WERI-Rb-1 (cell line): ENCODE measurements at regions not wholly inside any gene's neighbourhood (a gene's known extent, or its start where the extent isn't known, plus 50 kb on each side); places are given as distances from the start of the nearest gene placed in this dataset.
A peak's percentile ranks its signal among the peaks of the same experiment; 100 is the strongest.
"Not testable (repeated sequence)": the region's sequence is repeated elsewhere in the genome, so short reads cannot be mapped to it uniquely, and the experiment has no call there.

Experiments used
- DNase-seq: peaks from one replicate; pipeline ENCODE4 v3.0.0-alpha.2; 2020
- H3K27ac ChIP-seq: fragments of 250-450 bp; sonication (Bioruptor Pico); 2 replicates; pipeline ENCODE4 v1.5.1; 2020; ENCODE audit warnings: mild to moderate bottlenecking, moderate library complexity
- H3K27me3 ChIP-seq: fragments of 250-450 bp; sonication (Bioruptor Pico); 2 replicates; pipeline ENCODE4 v1.5.1; 2021; ENCODE audit warnings: mild to moderate bottlenecking, low read depth, moderate library complexity; ENCODE audit not compliant: insufficient read depth, severe bottlenecking
- H3K36me3 ChIP-seq: fragments of 250-450 bp; sonication (Bioruptor Pico); 2 replicates; pipeline ENCODE4 v1.5.1; 2020; ENCODE audit warnings: mild to moderate bottlenecking, moderate library complexity
- H3K4me3 ChIP-seq: 2 replicates; pipeline ENCODE4 v1.5.1; 2011; ENCODE audit warnings: low read depth, mild to moderate bottlenecking, control low read depth, low read length
- H3K9me3 ChIP-seq: fragments of 250-450 bp; sonication (Bioruptor Pico); 2 replicates; pipeline ENCODE4 v1.5.1; 2021; ENCODE audit warnings: mild to moderate bottlenecking, moderate library complexity; ENCODE audit not compliant: severe bottlenecking
- TF ChIP-seq, protein P1 (sequence below): IDR thresholded peaks from 2 replicates; pipeline ENCODE4 v1.5.1; 2011; ENCODE audit warnings: low read depth, mild to moderate bottlenecking, control low read depth, inconsistent platforms, low read length

DNA sequence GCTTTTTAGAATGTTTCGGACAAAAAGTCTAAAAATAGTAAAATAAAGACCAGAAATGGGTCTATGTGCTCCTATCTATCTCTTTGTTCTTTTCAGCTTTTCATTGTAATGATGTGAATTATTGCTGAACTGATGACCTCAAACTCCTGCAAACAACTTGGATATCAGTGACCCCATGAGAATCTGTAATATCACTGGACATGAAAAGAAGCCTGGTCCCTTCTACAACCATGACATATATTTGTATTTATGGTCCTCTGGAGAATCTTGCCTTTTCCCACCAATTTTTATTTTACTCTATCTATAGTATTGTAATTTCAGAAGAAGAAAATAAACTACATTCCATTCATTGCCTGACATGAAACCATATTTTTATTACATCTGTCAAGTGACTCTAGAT is 740.7 kb upstream of the CA10 start:
- TF ChIP-seq, protein P1, sequence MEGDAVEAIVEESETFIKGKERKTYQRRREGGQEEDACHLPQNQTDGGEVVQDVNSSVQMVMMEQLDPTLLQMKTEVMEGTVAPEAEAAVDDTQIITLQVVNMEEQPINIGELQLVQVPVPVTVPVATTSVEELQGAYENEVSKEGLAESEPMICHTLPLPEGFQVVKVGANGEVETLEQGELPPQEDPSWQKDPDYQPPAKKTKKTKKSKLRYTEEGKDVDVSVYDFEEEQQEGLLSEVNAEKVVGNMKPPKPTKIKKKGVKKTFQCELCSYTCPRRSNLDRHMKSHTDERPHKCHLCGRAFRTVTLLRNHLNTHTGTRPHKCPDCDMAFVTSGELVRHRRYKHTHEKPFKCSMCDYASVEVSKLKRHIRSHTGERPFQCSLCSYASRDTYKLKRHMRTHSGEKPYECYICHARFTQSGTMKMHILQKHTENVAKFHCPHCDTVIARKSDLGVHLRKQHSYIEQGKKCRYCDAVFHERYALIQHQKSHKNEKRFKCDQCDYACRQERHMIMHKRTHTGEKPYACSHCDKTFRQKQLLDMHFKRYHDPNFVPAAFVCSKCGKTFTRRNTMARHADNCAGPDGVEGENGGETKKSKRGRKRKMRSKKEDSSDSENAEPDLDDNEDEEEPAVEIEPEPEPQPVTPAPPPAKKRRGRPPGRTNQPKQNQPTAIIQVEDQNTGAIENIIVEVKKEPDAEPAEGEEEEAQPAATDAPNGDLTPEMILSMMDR, result no peak
- DNase-seq, result no peak
- Histone ChIP-seq H3K27ac (no peak overlapping the region), H3K9me3 (no peaks in the 10 kb centered on the region), H3K4me3 (no peak overlapping the region), H3K36me3 (no peaks in the 10 kb centered on the region), H3K27me3 (no peaks in the 10 kb centered on the region)

DNA sequence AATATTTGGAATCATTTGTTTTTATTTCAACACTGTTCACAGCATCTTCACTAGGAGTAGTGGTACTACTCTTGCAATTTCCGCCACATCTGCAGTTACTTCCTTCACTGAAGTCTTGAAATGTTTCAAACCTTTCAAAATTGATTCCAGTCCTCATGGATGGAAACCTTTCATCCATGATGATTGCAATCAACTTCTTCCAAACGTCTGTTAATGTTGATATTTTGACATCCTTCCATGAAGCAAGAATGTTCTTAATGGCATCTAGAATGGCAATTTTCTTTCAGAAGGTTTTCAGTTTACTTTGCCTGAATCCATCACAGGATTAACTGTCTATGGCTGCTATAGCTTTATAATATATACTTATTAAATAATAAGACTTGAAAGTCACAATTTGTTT is 736.8 kb upstream of the CA10 start:
- H3K27me3 ChIP-seq, result no peaks in the 10 kb centered on the region
- TF ChIP-seq, protein P1, result no peak

DNA sequence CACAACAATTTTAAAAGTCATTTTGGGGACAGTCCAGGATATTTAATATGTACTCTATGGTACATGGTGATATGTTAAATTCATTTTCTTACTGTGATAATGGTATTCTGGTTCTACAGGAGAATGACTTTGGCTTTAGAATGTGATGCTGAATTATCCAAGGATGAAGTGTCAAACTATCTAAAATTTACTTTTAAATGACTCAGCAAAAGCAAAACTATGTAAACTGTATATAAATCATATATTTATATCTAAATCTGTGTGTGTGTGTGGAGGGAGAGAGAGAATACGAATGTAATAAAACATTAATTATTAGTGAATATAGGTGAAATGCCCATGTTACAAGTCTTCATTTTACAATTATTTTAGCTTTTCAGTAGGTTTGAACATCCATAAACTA is 733.8 kb upstream of the CA10 start:
- Histone ChIP-seq H3K36me3 (no peaks in the 10 kb centered on the region), H3K27me3 (no peaks in the 10 kb centered on the region), H3K9me3 (no peaks in the 10 kb centered on the region), H3K27ac (no peak overlapping the region), H3K4me3 (no peak overlapping the region)
- TF ChIP-seq, protein P1, result no peak
- no peak for DNase-seq

More for the DNA sequence above, 736.8 kb upstream of the CA10 start:
- Histone ChIP-seq H3K9me3 (no peaks in the 10 kb centered on the region), H3K36me3 (no peaks in the 10 kb centered on the region), H3K27ac (no peak overlapping the region), H3K4me3 (no peak overlapping the region)
- DNase-seq, result no peak

DNA sequence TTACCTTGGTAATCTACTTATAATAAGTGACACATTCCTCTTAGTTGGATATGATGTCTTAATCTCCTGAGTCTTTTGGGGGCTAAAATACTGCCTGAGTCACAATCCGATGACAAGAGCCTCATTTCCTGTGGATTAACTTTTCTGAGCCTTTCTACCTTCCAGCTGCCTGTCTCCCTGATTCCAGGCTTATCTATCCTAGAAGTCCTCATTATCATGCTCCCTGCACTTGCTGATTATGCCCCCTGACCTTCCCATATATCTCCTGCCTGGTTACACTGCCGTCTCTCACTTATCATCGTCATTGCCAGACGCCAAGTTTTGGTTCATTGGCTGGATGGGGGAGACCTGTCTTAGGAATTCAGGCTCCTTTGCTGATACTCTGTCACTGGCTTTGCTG is 727.4 kb upstream of the CA10 start:
- DNase-seq, result peak; percentile 79
- Histone ChIP-seq H3K27ac (no peak overlapping the region), H3K27me3 (no peaks in the 10 kb centered on the region), H3K4me3 (no peak overlapping the region), H3K9me3 (no peaks in the 10 kb centered on the region), H3K36me3 (no peaks in the 10 kb centered on the region)
- TF ChIP-seq, protein P1, result no peak

DNA sequence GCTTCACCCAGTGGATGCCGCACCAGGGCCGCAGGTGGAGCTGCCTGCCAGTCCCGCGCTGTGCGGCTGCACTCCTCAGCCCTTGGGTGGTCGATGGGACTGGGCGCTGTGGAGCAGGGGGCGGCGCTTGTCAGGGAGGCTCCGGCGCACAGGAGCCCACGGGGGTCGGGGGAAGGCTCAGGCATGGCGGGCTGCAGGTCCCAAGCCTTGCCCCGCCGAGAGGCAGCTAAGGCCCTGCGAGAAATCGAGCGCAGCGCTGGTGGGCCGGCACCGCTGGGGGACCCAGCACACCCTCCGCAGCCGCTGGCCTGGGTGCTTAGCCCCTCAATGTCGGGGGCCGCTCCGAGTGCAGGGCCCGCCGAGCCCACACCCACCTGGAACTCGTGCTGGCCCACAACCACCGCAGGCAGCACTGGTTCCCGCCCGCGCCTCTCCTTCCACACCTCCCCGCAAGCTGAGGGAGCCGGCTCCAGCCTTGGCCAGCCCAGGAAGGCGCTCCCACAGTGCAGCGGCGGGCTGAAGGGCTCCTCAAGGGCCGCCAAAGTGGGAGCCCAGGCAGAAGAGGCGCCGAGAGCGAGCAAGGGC is 725.5 kb upstream of the CA10 start:
- not testable (repeated sequence) for H3K4me3 ChIP-seq, H3K9me3 ChIP-seq, DNase-seq, H3K36me3 ChIP-seq, H3K27ac ChIP-seq, H3K27me3 ChIP-seq

DNA sequence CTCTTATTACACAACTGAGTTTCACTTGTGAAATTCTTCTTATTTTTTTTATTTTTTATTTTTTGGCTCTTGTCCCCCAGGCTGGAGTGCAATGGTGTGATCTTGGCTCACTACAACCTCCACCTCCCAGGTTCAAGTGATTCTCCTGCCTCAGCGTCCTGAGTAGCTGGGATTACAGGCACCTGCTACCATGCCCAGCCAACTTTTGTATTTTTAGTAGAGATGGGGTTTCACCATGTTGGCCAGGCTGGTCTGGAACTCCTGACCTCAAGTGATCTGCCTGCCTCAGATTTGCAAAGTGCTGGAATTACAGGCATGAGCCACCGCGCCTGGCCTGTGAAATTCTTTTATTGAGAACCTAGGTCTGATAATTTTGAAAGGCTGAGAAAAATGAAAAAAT is 688.3 kb upstream of the CA10 start:
- not testable (repeated sequence) for DNase-seq, H3K36me3 ChIP-seq, H3K9me3 ChIP-seq, H3K4me3 ChIP-seq, H3K27ac ChIP-seq
- peaks cover 11% of the 10 kb centered on the region for H3K27me3 ChIP-seq

DNA sequence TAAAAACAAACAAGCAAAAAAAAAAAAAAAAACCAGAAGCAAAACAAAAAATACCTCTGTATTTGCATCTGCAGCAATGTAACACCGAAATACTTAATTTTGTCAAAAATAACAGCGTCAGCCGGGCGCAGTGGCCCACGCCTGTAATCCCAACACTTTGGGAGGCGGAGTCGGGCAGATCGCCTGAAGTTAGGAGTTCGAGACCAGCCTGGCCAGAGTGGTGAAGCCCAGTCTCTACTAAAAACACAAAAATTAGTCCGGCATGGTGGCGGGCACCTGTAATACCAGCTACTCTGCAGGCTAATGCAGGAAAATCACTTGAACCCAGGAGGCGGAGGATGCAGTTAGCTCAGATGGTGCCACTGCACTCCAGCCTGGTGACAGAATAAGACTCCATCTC is 683.5 kb upstream of the CA10 start:
- no peak for DNase-seq

More for the DNA sequence above, 683.5 kb upstream of the CA10 start:
- Histone ChIP-seq H3K9me3 (no peaks in the 10 kb centered on the region), H3K36me3 (no peaks in the 10 kb centered on the region), H3K27ac (no peak overlapping the region), H3K27me3 (peaks cover 23% of the 10 kb centered on the region), H3K4me3 (no peak overlapping the region)
- TF ChIP-seq, protein P1, result no peak
